ENCODE measurements at regions not wholly inside any gene's neighbourhood (a gene's known extent, or its start where the extent isn't known, plus 50 kb on each side); places are given as distances from the start of the nearest gene placed in this dataset.

DNA sequence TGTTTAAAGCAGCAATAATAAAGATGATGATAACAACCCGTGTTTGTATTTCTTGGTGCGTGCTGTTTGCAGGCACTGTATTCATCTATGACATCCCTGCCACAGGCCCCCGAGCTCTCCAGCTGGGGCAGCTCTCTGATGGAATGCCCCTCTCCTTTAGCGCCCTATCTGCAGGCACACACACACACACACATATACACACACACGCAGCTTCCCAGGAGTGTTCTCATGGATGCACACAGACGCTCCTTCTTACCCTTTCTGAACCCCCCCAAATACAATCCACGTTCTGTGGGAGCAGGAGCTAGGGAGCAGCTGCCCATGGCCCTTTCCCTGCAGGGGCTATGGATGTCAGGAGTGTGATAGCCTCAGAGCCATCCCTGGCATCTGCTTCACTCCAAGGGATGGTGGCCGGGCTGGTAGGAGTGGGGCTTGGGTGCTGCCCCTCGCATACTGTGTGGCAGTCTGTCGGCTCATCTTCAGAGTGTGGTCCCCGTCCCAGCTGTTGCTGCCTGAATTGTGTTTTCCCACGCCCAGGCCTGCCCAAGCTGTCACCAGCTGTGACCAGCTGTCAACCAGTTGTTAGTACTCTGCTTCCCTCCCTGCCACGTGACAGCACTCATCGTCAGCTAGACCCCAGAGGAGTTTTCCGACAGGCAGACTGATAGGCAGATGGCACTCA, 50.8 kb upstream of the MYCN start:
- no peak for DNase-seq (ENCODE audit: low spot score)

DNA sequence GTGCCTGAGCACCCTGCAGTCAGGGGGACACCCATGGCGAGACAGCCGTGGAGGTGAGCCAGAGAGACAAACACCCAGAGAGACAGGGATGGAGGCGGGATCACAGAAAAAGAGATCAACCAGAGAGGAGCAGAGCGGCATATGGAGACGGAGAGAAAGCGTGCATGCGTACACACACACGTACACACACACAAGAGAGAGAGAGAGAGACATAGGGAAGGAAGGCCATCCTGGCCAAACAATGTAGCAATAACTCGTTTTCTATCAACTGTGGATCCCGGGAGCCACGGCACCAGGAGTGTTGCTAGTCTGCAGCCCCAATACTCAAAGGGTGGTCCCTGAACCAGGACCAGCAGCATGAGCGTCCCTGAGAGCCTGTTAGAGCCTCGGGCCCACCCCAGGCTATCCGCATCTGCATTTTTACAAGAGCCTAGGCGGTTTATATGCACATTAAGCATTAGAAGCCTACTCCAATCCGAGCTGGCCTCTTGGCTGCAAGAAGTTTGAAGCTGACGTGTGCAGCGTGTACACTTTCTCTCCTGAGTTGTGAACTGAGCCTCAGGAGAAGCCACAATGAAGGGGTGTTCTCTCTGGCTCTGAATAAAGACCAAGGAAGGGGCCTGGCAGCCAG, 50.1 kb upstream of the MYCN start:
- DNase-seq (ENCODE audit: low spot score), result no peak

Data from GM03348 (cell line).